K562 (cell line): ENCODE measurements at regions not wholly inside any gene's neighbourhood (a gene's known extent, or its start where the extent isn't known, plus 50 kb on each side); places are given as distances from the start of the nearest gene placed in this dataset.

ENCODE experiments used
- ATAC-seq: fragments of 200-7000 bp; cut with Tn5 transposase; 3 replicates; pipeline ENCODE4 v1.9.1; 2020; ENCODE audit warnings: moderate library complexity
- BruUV-seq: library from RNA; stranded (reverse); fragments of 400-500 nt; replicated peaks from 2 replicates; lab custom pipeline; 2021; lab: Mats Ljungman, UMichigan
- CTCF ChIA-PET: fragments of 300-600 bp; formaldehyde crosslinking; extraction: SDS; loops from one replicate; lab custom pipeline; 2021; ENCODE audit warnings: low intra/inter-chr PET ratio; lab: Yijun Ruan, JAX
- POLR2A ChIA-PET: fragments of 300-600, 350-650 bp; sonication (Branson Sonifier 250); formaldehyde crosslinking; extraction: SDS; loops from one replicate; lab custom pipeline; 2021; ENCODE audit warnings: antibody characterized with exemption, inconsistent platforms; lab: Yijun Ruan, JAX
- DNase-seq, 4 experiments: peaks; one replicate each; pipeline versions ENCODE4 v3.0.0 to v3.0.0-alpha.2; 2011 to 2018; ENCODE audit warnings: low spot score in 3 of 4, mixed read lengths in 3 of 4; ENCODE audit errors: extremely low read depth in 1 of 4
- FAIRE-seq: peaks from 2 replicates; lab custom pipeline; 2011; peaks lifted over from hg19 to GRCh38; lab: Jason Lieb, UNC
- H2AFZ ChIP-seq: 2 replicates; pipeline ENCODE4 v1.6.0; 2011; ENCODE audit warnings: low read depth, low read length, control low read depth, inconsistent platforms
- H3K27ac ChIP-seq: fragments of 200-600 bp; 3 replicates; pipeline ENCODE4 v1.8.0; 2011; ENCODE audit warnings: low read depth, mild to moderate bottlenecking, control low read depth, inconsistent platforms, low read length, moderate library complexity, mixed read lengths; ENCODE audit errors: extremely low read depth
- H3K27me3 ChIP-seq, 2 experiments: fragments of 300-600 bp in 1 of 2; 2 replicates in 1 of 2; 3 replicates in 1 of 2; pipeline versions ENCODE4 v1.6.0 to v1.8.0; 2011; ENCODE audit warnings: inconsistent platforms in 2 of 2, low read length in 2 of 2, mild to moderate bottlenecking in 1 of 2, mixed read lengths in 1 of 2, moderate library complexity in 1 of 2; ENCODE audit not compliant: control insufficient read depth in 2 of 2, insufficient read depth in 2 of 2
- H3K36me3 ChIP-seq: fragments of 300-600 bp; 3 replicates; pipeline ENCODE4 v1.8.0; 2011; ENCODE audit warnings: mild to moderate bottlenecking, low read length, inconsistent platforms; ENCODE audit not compliant: control insufficient read depth, insufficient read depth
- H3K4me1 ChIP-seq, 2 experiments: fragments of 200-600 bp in 1 of 2; replicated peaks in 1 of 2; 2 replicates in 1 of 2; 3 replicates in 1 of 2; pipeline versions ENCODE4 v1.5.1 to v1.8.0; 2011; ENCODE audit warnings: inconsistent platforms in 2 of 2, low read length in 2 of 2, mild to moderate bottlenecking in 1 of 2, mixed read lengths in 1 of 2, moderate library complexity in 1 of 2; ENCODE audit not compliant: control insufficient read depth in 2 of 2, insufficient read depth in 2 of 2
- H3K4me2 ChIP-seq: 2 replicates; pipeline ENCODE4 v1.6.1; 2011; ENCODE audit warnings: low read length, control low read depth, inconsistent platforms, mixed read lengths; ENCODE audit not compliant: insufficient read depth
- H3K4me3 ChIP-seq: fragments of 200-600 bp; sonication (generic), shearing (Covaris generic); 2 replicates; pipeline ENCODE4 v1.5.1; 2016; ENCODE audit warnings: control low read depth, inconsistent platforms
- H3K79me2 ChIP-seq: fragments of 200-600 bp; 3 replicates; pipeline ENCODE4 v1.8.0; 2011; ENCODE audit warnings: low read length, inconsistent platforms; ENCODE audit not compliant: control insufficient read depth, insufficient read depth
- H3K9ac ChIP-seq, 2 experiments: 2 replicates each; pipeline versions ENCODE4 v1.6.0 to v1.6.1; 2011; ENCODE audit warnings: low read depth in 2 of 2, low read length in 2 of 2, control low read depth in 1 of 2, inconsistent platforms in 1 of 2, mild to moderate bottlenecking in 1 of 2, mixed read lengths in 1 of 2; ENCODE audit not compliant: insufficient read depth in 1 of 2
- H3K9me1 ChIP-seq: one replicate; pipeline ENCODE4 v1.6.0; 2011; ENCODE audit warnings: inconsistent platforms, mild to moderate bottlenecking, low read length, moderate library complexity; ENCODE audit not compliant: control insufficient read depth, insufficient read depth
- H3K9me3 ChIP-seq: replicated peaks from 2 replicates; pipeline ENCODE4 v1.5.1; 2011; ENCODE audit warnings: low read depth, low read length, inconsistent platforms; ENCODE audit not compliant: control insufficient read depth, insufficient read depth
- H4K20me1 ChIP-seq: replicated peaks from 2 replicates; pipeline ENCODE4 v1.6.1; 2011; ENCODE audit warnings: low read length, inconsistent platforms, mixed read lengths; ENCODE audit not compliant: control insufficient read depth, insufficient read depth
- EGR1 ChIP-seq: fragments of 450-650 bp; conservative IDR thresholded peaks from 2 replicates; pipeline ENCODE4 v1.6.1; 2017; ENCODE audit warnings: mild to moderate bottlenecking
- GTF2A2 ChIP-seq: IDR thresholded peaks from 2 replicates; pipeline ENCODE4 v1.6.1; 2016; ENCODE audit warnings: mild to moderate bottlenecking, missing genetic modification characterization, missing compliant biosample characterization
- ILF3 ChIP-seq: fragments of 450-650 bp; IDR thresholded peaks from 2 replicates; pipeline ENCODE4 v1.6.1; 2018; ENCODE audit warnings: antibody characterized with exemption, mild to moderate bottlenecking, moderate library complexity, borderline replicate concordance
- KAT8 ChIP-seq: fragments of 450-650 bp; IDR thresholded peaks from 2 replicates; pipeline ENCODE4 v1.6.1; 2016; ENCODE audit warnings: low read depth, mild to moderate bottlenecking
- KLF10 ChIP-seq: fragments of 250-450 bp; sonication (Bioruptor Pico); IDR thresholded peaks from 2 replicates; pipeline ENCODE4 v1.6.1; 2021; ENCODE audit warnings: matching md5 sums
- NCOR1 ChIP-seq: fragments of 450-650 bp; IDR thresholded peaks from 2 replicates; pipeline ENCODE4 v1.6.1; 2016; ENCODE audit warnings: mild to moderate bottlenecking, moderate library complexity
- PHF20 ChIP-seq: fragments of 450-650 bp; IDR thresholded peaks from 2 replicates; pipeline ENCODE4 v1.6.1; 2018; ENCODE audit not compliant: partially characterized antibody
- PPARD ChIP-seq: fragments of 250-450 bp; sonication (Bioruptor Pico); IDR thresholded peaks from 2 replicates; pipeline ENCODE4 v1.8.0; 2022; ENCODE audit warnings: inconsistent platforms, mild to moderate bottlenecking, moderate library complexity
- RBFOX2 ChIP-seq: fragments of 200-400 bp; formaldehyde crosslinking; IDR thresholded peaks from 2 replicates; pipeline ENCODE4 v1.6.1; 2017; ENCODE audit warnings: low read depth, mild to moderate bottlenecking, low read length, moderate library complexity
- RNF2 ChIP-seq: sonication (generic); IDR thresholded peaks from 2 replicates; pipeline ENCODE4 v1.6.1; 2016
- SRSF3 ChIP-seq: fragments of 200-400 bp; formaldehyde crosslinking; IDR thresholded peaks from 2 replicates; pipeline ENCODE4 v1.6.1; 2016; ENCODE audit warnings: mild to moderate bottlenecking, low read length, moderate library complexity; ENCODE audit not compliant: insufficient read depth
- TAF15 ChIP-seq: fragments of 200-400 bp; formaldehyde crosslinking; IDR thresholded peaks from 2 replicates; pipeline ENCODE4 v1.6.1; 2017; ENCODE audit warnings: mild to moderate bottlenecking, low read depth, low read length, moderate library complexity
- ZFP30 ChIP-seq: fragments of 250-450 bp; sonication (Bioruptor Pico); IDR thresholded peaks from 2 replicates; pipeline ENCODE4 v1.8.0; 2022; ENCODE audit warnings: moderate library complexity, mild to moderate bottlenecking, inconsistent platforms, borderline replicate concordance
- ZNF121 ChIP-seq: sonication (generic); formaldehyde crosslinking; conservative IDR thresholded peaks from 2 replicates; pipeline ENCODE4 v1.8.0; 2022; ENCODE audit warnings: missing genetic modification reagents
- ZNF76 ChIP-seq: fragments of 250-450 bp; sonication (Bioruptor Pico); IDR thresholded peaks from 2 replicates; pipeline ENCODE4 v1.4.0; 2020; ENCODE audit warnings: mild to moderate bottlenecking, moderate library complexity, borderline replicate concordance
- WGBS: fragments of 100-300 bp; shearing (Covaris generic); methylation state at CpG from one replicate; pipeline ENCODE4 v1.1.6; 2016; ENCODE audit warnings: low coverage, mixed read lengths; ENCODE audit not compliant: insufficient coverage; ENCODE audit errors: missing lambda C conversion rate; 5-methylcytosine and 5-hydroxymethylcytosine counted together
- in situ Hi-C: fragments of 300-500 bp; cut with MboI; formaldehyde crosslinking; loops from 4 replicates; pipeline ENCODE4 v1.15.0; 2018; ENCODE audit warnings: inconsistent platforms, mixed read lengths
- intact Hi-C: fragments of 100-400 bp; cut with micrococcal nuclease; formaldehyde crosslinking; loops from 2 replicates; pipeline ENCODE4 v1.14.2; 2022
- TF ChIP-seq, protein P1 (sequence below): fragments of 450-650 bp; conservative IDR thresholded peaks from 2 replicates; pipeline ENCODE4 v1.6.1; 2016; ENCODE audit warnings: missing genetic modification characterization, low read depth, mild to moderate bottlenecking, control low read depth, missing compliant biosample characterization
- TF ChIP-seq, protein P2 (sequence below): fragments of 250-450 bp; sonication (Bioruptor Pico); IDR thresholded peaks from 2 replicates; pipeline ENCODE4 v1.6.1; 2021; ENCODE audit warnings: mild to moderate bottlenecking
- TF ChIP-seq, protein P3 (sequence below): fragments of 450-650 bp; formaldehyde crosslinking; IDR thresholded peaks from 2 replicates; pipeline ENCODE4 v1.4.0; 2022; ENCODE audit warnings: missing genetic modification characterization

DNA sequence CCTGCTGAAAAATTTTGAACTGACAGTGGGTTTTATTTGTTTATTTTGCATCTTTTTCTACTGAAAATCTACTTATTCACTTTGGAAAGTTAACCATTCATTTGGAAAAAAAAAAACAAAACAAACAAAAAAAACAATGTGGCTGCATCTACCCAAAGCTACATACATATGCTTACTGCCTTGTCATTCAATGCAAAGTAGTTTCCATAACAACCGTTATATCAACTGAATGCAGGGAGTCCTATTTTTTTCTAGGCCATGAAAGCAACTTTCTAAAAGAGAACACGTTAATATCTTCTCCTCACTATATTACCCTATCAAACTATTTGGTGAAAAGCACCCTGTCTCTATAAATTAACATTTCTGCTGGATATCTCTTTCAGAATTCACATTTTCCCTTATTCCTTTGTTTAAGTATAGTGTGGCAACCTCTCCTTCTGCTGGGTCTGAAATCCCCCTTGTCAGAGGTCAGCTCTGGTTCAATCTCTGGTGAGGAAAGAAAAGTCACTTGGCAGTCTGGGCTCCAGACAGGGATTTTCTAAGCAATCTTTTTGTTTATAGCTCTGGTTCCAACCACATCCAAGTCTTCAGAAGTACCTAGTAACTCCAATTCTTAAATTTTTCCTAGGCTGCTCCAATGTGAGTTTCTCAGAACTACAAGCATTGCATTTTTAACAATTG lies 528.4 kb upstream of the TOM1L1 start (continued):
- no peak for TF ChIP-seq PPARD
- TF ChIP-seq, protein P1, sequence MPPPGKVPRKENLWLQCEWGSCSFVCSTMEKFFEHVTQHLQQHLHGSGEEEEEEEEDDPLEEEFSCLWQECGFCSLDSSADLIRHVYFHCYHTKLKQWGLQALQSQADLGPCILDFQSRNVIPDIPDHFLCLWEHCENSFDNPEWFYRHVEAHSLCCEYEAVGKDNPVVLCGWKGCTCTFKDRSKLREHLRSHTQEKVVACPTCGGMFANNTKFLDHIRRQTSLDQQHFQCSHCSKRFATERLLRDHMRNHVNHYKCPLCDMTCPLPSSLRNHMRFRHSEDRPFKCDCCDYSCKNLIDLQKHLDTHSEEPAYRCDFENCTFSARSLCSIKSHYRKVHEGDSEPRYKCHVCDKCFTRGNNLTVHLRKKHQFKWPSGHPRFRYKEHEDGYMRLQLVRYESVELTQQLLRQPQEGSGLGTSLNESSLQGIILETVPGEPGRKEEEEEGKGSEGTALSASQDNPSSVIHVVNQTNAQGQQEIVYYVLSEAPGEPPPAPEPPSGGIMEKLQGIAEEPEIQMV (tag), result no peak
- TF ChIP-seq ZNF76 (CRISPR knock-in tag), result no peak

DNA sequence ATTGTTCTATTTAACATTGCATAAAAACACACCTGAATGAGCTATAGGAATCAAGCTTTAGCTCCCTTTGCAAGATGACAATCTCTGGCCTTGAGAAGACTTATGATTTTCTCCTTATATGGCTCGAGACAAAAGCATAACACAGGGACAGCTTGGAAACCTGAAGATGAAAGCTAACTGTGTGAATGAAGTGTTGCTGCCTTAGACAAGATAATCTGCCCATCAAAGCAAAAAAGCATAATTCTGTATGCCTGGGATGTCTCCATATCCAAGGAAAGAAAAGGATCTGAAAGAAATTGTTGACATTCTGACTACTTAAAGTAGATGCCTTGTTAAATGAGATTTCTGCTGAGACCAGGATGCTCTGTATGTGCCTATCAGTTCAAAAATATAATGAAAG lies 526.7 kb upstream of the TOM1L1 start:
- H3K9me3 ChIP-seq, result no peaks in the 10 kb centered on the region
- no peak for ATAC-seq
- H3K4me1 ChIP-seq, result no peaks in the 10 kb centered on the region
- ChIA-PET POLR2A (no interaction called here), CTCF (no interaction called here)
- H2AFZ ChIP-seq, result no peak overlapping the region
- no peaks in the 10 kb centered on the region for H3K36me3 ChIP-seq
- no peak for DNase-seq
- in situ Hi-C loops (no loop called here), intact Hi-C loops (no loop called here)
- WGBS, result 7% methylated on average over 1 of the region's 1 CpG
- no peaks in the 10 kb centered on the region for H3K9me1 ChIP-seq
- H3K27ac ChIP-seq, result no peak overlapping the region
- H3K4me2 ChIP-seq, result no peak overlapping the region
- H3K79me2 ChIP-seq, result no peaks in the 10 kb centered on the region
- no peaks in the 10 kb centered on the region for H4K20me1 ChIP-seq
- no peaks in the 10 kb centered on the region for H3K27me3 ChIP-seq
- no peak overlapping the region for H3K9ac ChIP-seq
- H3K4me3 ChIP-seq, result no peak overlapping the region
- no peak for FAIRE-seq
- BruUV-seq, result no TSS peak
- TF ChIP-seq KAT8, result no peak
- TF ChIP-seq EGR1, result no peak
- no peak for TF ChIP-seq ZFP30 (CRISPR knock-in tag)
- no peak for TF ChIP-seq GTF2A2 (tag)
- no peak for TF ChIP-seq TAF15
- TF ChIP-seq, protein P2, sequence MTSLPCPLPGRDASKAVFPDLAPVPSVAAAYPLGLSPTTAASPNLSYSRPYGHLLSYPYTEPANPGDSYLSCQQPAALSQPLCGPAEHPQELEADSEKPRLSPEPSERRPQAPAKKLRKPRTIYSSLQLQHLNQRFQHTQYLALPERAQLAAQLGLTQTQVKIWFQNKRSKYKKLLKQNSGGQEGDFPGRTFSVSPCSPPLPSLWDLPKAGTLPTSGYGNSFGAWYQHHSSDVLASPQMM (CRISPR knock-in tag), result no peak
- TF ChIP-seq NCOR1, result no peak
- TF ChIP-seq, protein P3, sequence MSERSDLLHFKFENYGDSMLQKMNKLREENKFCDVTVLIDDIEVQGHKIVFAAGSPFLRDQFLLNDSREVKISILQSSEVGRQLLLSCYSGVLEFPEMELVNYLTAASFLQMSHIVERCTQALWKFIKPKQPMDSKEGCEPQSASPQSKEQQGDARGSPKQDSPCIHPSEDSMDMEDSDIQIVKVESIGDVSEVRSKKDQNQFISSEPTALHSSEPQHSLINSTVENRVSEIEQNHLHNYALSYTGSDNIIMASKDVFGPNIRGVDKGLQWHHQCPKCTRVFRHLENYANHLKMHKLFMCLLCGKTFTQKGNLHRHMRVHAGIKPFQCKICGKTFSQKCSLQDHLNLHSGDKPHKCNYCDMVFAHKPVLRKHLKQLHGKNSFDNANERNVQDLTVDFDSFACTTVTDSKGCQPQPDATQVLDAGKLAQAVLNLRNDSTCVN (CRISPR knock-in tag), result no peak
- no peak for TF ChIP-seq KLF10 (CRISPR knock-in tag)
- no peak for TF ChIP-seq PHF20
- no peak for TF ChIP-seq SRSF3
- no peak for TF ChIP-seq RBFOX2
- TF ChIP-seq ZNF121 (CRISPR knock-in tag), result no peak
- TF ChIP-seq ILF3, result no peak
- TF ChIP-seq RNF2, result no peak
